IMR-90 (cell line): ENCODE measurements at regions not wholly inside any gene's neighbourhood (a gene's known extent, or its start where the extent isn't known, plus 50 kb on each side); places are given as distances from the start of the nearest gene placed in this dataset.

ENCODE experiments used
- ATAC-seq: fragments of 200-7000 bp; cut with Tn5 transposase; 2 replicates; pipeline ENCODE4 v1.9.1; 2020; ENCODE audit warnings: low read depth, mild to moderate bottlenecking, moderate library complexity
- BruUV-seq: library from RNA; stranded (reverse); fragments of 400-500 nt; replicated peaks from 2 replicates; lab custom pipeline; 2021; lab: Mats Ljungman, UMichigan
- CTCF ChIA-PET: fragments of 300-600 bp; formaldehyde crosslinking; extraction: SDS; loops from one replicate; lab custom pipeline; 2021; ENCODE audit warnings: antibody characterized with exemption; lab: Yijun Ruan, JAX
- POLR2A ChIA-PET: fragments of 300-600 bp; sonication (Branson Sonifier 250); formaldehyde crosslinking; loops from one replicate; lab custom pipeline; 2022; ENCODE audit warnings: antibody characterized with exemption; ENCODE audit not compliant: unreplicated experiment; lab: Charles Lee
- DNase-seq: peaks from one replicate; pipeline ENCODE4 v3.0.0; 2013
- H2AFZ ChIP-seq: replicated peaks from 2 replicates; pipeline ENCODE3; 2013; ENCODE audit warnings: low read length, mild to moderate bottlenecking; ENCODE audit not compliant: poor library complexity
- H2AK5ac ChIP-seq: 2 replicates; pipeline ENCODE4 v1.6.1; 2013; ENCODE audit warnings: low read depth, low read length, inconsistent platforms
- H2AK9ac ChIP-seq: replicated peaks from 2 replicates; pipeline ENCODE3; 2013; ENCODE audit warnings: mild to moderate bottlenecking, low read depth, low read length, moderate library complexity; ENCODE audit not compliant: poor library complexity
- H2BK120ac ChIP-seq: 2 replicates; pipeline ENCODE4 v1.6.1; 2013; ENCODE audit warnings: low read depth, low read length, inconsistent platforms
- H2BK15ac ChIP-seq: 3 replicates; pipeline ENCODE4 v1.6.1; 2013; ENCODE audit warnings: low read depth, low read length, inconsistent platforms
- H2BK20ac ChIP-seq: 2 replicates; pipeline ENCODE4 v1.6.1; 2013; ENCODE audit warnings: low read depth, mild to moderate bottlenecking, inconsistent platforms, low read length, moderate library complexity
- H2BK5ac ChIP-seq: 2 replicates; pipeline ENCODE4 v1.6.1; 2013; ENCODE audit warnings: mild to moderate bottlenecking, low read depth, low read length, inconsistent platforms; ENCODE audit not compliant: poor library complexity, severe bottlenecking
- H3K14ac ChIP-seq: replicated peaks from 2 replicates; pipeline ENCODE4 v1.6.1; 2013; ENCODE audit warnings: low read depth, low read length, inconsistent platforms
- H3K18ac ChIP-seq: 2 replicates; pipeline ENCODE4 v1.6.1; 2013; ENCODE audit warnings: low read depth, low read length, control low read depth
- H3K23ac ChIP-seq: 2 replicates; pipeline ENCODE4 v1.6.1; 2013; ENCODE audit warnings: low read depth, low read length, inconsistent platforms
- H3K27ac ChIP-seq: 2 replicates; pipeline ENCODE4 v1.5.1; 2013; ENCODE audit warnings: mild to moderate bottlenecking, control low read depth, low read length; ENCODE audit not compliant: insufficient read depth
- H3K27me3 ChIP-seq: 2 replicates; pipeline ENCODE4 v1.6.1; 2013; ENCODE audit warnings: low read length; ENCODE audit not compliant: control insufficient read depth, insufficient read depth
- H3K36me3 ChIP-seq: 2 replicates; pipeline ENCODE4 v1.6.1; 2013; ENCODE audit warnings: low read length, mixed read lengths; ENCODE audit not compliant: control insufficient read depth, insufficient read depth
- H3K4ac ChIP-seq: 2 replicates; pipeline ENCODE4 v1.6.1; 2013; ENCODE audit warnings: low read depth, low read length, inconsistent platforms
- H3K4me1 ChIP-seq: 2 replicates; pipeline ENCODE4 v1.6.1; 2013; ENCODE audit warnings: low read length, mixed read lengths; ENCODE audit not compliant: control insufficient read depth, insufficient read depth
- H3K4me2 ChIP-seq: 2 replicates; pipeline ENCODE4 v1.6.1; 2013; ENCODE audit warnings: low read depth, mild to moderate bottlenecking, control low read depth, low read length, moderate library complexity
- H3K4me3 ChIP-seq: 2 replicates; pipeline ENCODE4 v1.5.1; 2013; ENCODE audit warnings: low read depth, mild to moderate bottlenecking, control low read depth, low read length, moderate library complexity; ENCODE audit not compliant: insufficient read depth
- H3K56ac ChIP-seq: 2 replicates; pipeline ENCODE4 v1.6.1; 2013; ENCODE audit warnings: low read length, inconsistent platforms; ENCODE audit not compliant: insufficient read depth; ENCODE audit errors: extremely low read depth
- H3K79me1 ChIP-seq, 2 experiments: 2 replicates each; pipeline ENCODE4 v1.6.1; 2013; ENCODE audit warnings: low read length in 2 of 2, inconsistent platforms in 1 of 2, low read depth in 1 of 2
- H3K9ac ChIP-seq: 2 replicates; pipeline ENCODE4 v1.6.1; 2013; ENCODE audit warnings: low read depth, low read length, control low read depth
- H3K9me1 ChIP-seq: 2 replicates; pipeline ENCODE4 v1.6.1; 2013; ENCODE audit warnings: low read length, inconsistent platforms; ENCODE audit not compliant: insufficient read depth
- H3K9me3 ChIP-seq: 2 replicates; pipeline ENCODE4 v1.6.1; 2013; ENCODE audit warnings: low read length; ENCODE audit not compliant: control insufficient read depth, insufficient read depth
- H4K20me1 ChIP-seq: 2 replicates; pipeline ENCODE4 v1.6.1; 2013; ENCODE audit warnings: low read length, inconsistent platforms; ENCODE audit not compliant: insufficient read depth
- H4K5ac ChIP-seq: 2 replicates; pipeline ENCODE4 v1.6.1; 2013; ENCODE audit warnings: mild to moderate bottlenecking, low read depth, low read length, control low read depth
- H4K8ac ChIP-seq, 2 experiments: 2 replicates each; pipeline ENCODE4 v1.6.1; 2013; ENCODE audit warnings: low read depth in 2 of 2, low read length in 2 of 2, control low read depth in 1 of 2, inconsistent platforms in 1 of 2
- H4K91ac ChIP-seq: 2 replicates; pipeline ENCODE4 v1.6.1; 2013; ENCODE audit warnings: low read depth, low read length, inconsistent platforms; ENCODE audit not compliant: insufficient read depth
- BHLHE40 ChIP-seq: fragments of 150-350 bp; IDR thresholded peaks from 2 replicates; pipeline ENCODE4 v1.6.1; 2016; ENCODE audit warnings: mild to moderate bottlenecking, low read depth, low read length
- CHD1 ChIP-seq: IDR thresholded peaks from 2 replicates; pipeline ENCODE4 v1.6.1; 2012; ENCODE audit warnings: low read depth, low read length, improper control_type of control experiment
- ELK1 ChIP-seq: fragments of 150-350 bp; IDR thresholded peaks from 2 replicates; pipeline ENCODE4 v1.6.1; 2016; ENCODE audit warnings: low read depth, mild to moderate bottlenecking, low read length, moderate library complexity, borderline replicate concordance
- MAZ ChIP-seq: IDR thresholded peaks from 2 replicates; pipeline ENCODE4 v1.6.1; 2012; ENCODE audit warnings: low read depth, mild to moderate bottlenecking, low read length, improper control_type of control experiment, moderate library complexity, borderline replicate concordance
- POLR2A ChIP-seq: IDR thresholded peaks from 2 replicates; pipeline ENCODE4 v1.6.1; 2012; ENCODE audit warnings: mild to moderate bottlenecking, low read depth, low read length
- RAD21 ChIP-seq: IDR thresholded peaks from 2 replicates; pipeline ENCODE4 v1.6.1; 2012; ENCODE audit warnings: low read length, improper control_type of control experiment
- RFX5 ChIP-seq: IDR thresholded peaks from 2 replicates; pipeline ENCODE4 v1.8.0; 2012; ENCODE audit warnings: low read depth, mild to moderate bottlenecking, low read length, moderate library complexity
- WGBS, 2 experiments: methylation state at CpG; one replicate each; pipeline versions ENCODE4 v1.1.5 to v1.1.7; 2013; ENCODE audit warnings: missing lambda C conversion rate in 2 of 2; ENCODE audit not compliant: insufficient read length in 1 of 2; ENCODE audit errors: extremely low coverage in 2 of 2; 5-methylcytosine and 5-hydroxymethylcytosine counted together
- dilution Hi-C: fragments of 300-500 bp; cut with HindIII; formaldehyde crosslinking; loops from one replicate; pipeline ENCODE4 v1.14.3; 2018; ENCODE audit warnings: low sequenced_read_pairs; ENCODE audit not compliant: unreplicated experiment
- in situ Hi-C: fragments of 300-500 bp; cut with MboI; formaldehyde crosslinking; loops from 3 replicates; pipeline ENCODE4 v1.14.3; 2019; ENCODE audit warnings: low sequenced_read_pairs, inconsistent platforms, mixed read lengths
- intact Hi-C: fragments of 100-400 bp; cut with micrococcal nuclease; formaldehyde crosslinking; loops from 2 replicates; pipeline ENCODE4 v1.10.0; 2022

GRCh38 chr10:78404296-78404695 is 370.6 kb downstream of the RPS24 start:
- Histone ChIP-seq H3K4me3 (no peak overlapping the region), H3K4me2 (no peak overlapping the region), H3K9me3 (no peaks in the 10 kb centered on the region), H3K27ac (no peak overlapping the region), H2AFZ (no peak overlapping the region), H3K9ac (no peak overlapping the region), H3K18ac (no peak overlapping the region), H3K23ac (no peak overlapping the region), H3K56ac (no peak overlapping the region), H3K36me3 (no peaks in the 10 kb centered on the region), H2BK120ac (no peak overlapping the region), H3K27me3 (peaks cover 41% of the 10 kb centered on the region), H2AK9ac (no peak overlapping the region), H2BK15ac (no peak overlapping the region), H4K8ac (no peak overlapping the region), H4K91ac (no peak overlapping the region), H3K4me1 (peaks cover 7% of the 10 kb centered on the region; the same call in 1 of the 2 replicates), H3K14ac (no peak overlapping the region), H3K79me1 (no peaks in the 10 kb centered on the region), H2BK5ac (no peak overlapping the region), H4K5ac (no peak overlapping the region), H2AK5ac (no peak overlapping the region), H4K20me1 (0 out of 2 replicates have a peak, but pooled peaks cover 4% of the 10 kb centered on the region), H3K9me1 (no peaks in the 10 kb centered on the region), H3K4ac (no peak overlapping the region), H2BK20ac (no peak overlapping the region)
- ChIA-PET CTCF (no interaction called here), POLR2A (no interaction called here)
- TF ChIP-seq POLR2A (no peak), RFX5 (no peak), RAD21 (no peak), ELK1 (no peak), MAZ (no peak), BHLHE40 (no peak), CHD1 (no peak)
- in situ Hi-C loops (no loop called here), dilution Hi-C loops (no loop called here), intact Hi-C loops (no loop called here)
- no TSS peak for BruUV-seq
- DNase-seq = no peak
- 71% methylated on average over 4 of the region's 5 CpGs; no CpG with 5 or more reads in 1 of the 2 experiments for WGBS, 2 experiments
- no peak for ATAC-seq
